NCI-H345 (cell line): ENCODE measurements at regions not wholly inside any gene's neighbourhood (a gene's known extent, or its start where the extent isn't known, plus 50 kb on each side); places are given as distances from the start of the nearest gene placed in this dataset.

Experiments
- DNase-seq: peaks from one replicate; lab custom pipeline; 2025; lab: John Stamatoyannopoulos, UW

GRCh38 chr4:43345323-43345925, 452.9 kb downstream of the GRXCR1 start:
- no peak for DNase-seq

GRCh38 chr4:43348591-43348990, 456.1 kb downstream of the GRXCR1 start:
- no peak for DNase-seq

GRCh38 chr4:43351970-43352806, 459.7 kb downstream of the GRXCR1 start:
- no peak for DNase-seq

GRCh38 chr4:43352859-43353258, 460.3 kb downstream of the GRXCR1 start:
- no peak for DNase-seq

GRCh38 chr4:43353552-43353951, 461.0 kb downstream of the GRXCR1 start:
- no peak for DNase-seq

GRCh38 chr4:43356786-43357185, 464.3 kb downstream of the GRXCR1 start:
- no peak for DNase-seq

GRCh38 chr4:43357252-43357974, 464.9 kb downstream of the GRXCR1 start:
- no peak for DNase-seq

GRCh38 chr4:43360296-43360695, 467.8 kb downstream of the GRXCR1 start:
- no peak for DNase-seq

GRCh38 chr4:43362875-43363636, 470.5 kb downstream of the GRXCR1 start:
- DNase-seq: no peak

GRCh38 chr4:43369036-43369594, 476.6 kb downstream of the GRXCR1 start:
- no peak for DNase-seq

GRCh38 chr4:43373201-43373600, 480.7 kb downstream of the GRXCR1 start:
- no peak for DNase-seq

- DNase-seq: no peak
Observed at GRCh38 chr4:43374216-43374751, 481.8 kb downstream of the GRXCR1 start.

- no peak for DNase-seq
Observed at GRCh38 chr4:43379016-43379415, 486.5 kb downstream of the GRXCR1 start.

GRCh38 chr4:43380093-43380492, 487.6 kb downstream of the GRXCR1 start:
- no peak for DNase-seq

- no peak for DNase-seq
Observed at GRCh38 chr4:43391069-43391468, 498.6 kb downstream of the GRXCR1 start.

GRCh38 chr4:43394976-43395375, 502.5 kb downstream of the GRXCR1 start:
- DNase-seq: no peak

GRCh38 chr4:43399726-43400125, 507.2 kb downstream of the GRXCR1 start:
- no peak for DNase-seq

- no peak for DNase-seq
Observed at GRCh38 chr4:43402393-43402792, 509.9 kb downstream of the GRXCR1 start.

GRCh38 chr4:43410636-43411035, 518.1 kb downstream of the GRXCR1 start:
- no peak for DNase-seq

- no peak for DNase-seq
Observed at GRCh38 chr4:43411226-43411625, 518.7 kb downstream of the GRXCR1 start.

GRCh38 chr4:43423276-43423675, 530.8 kb downstream of the GRXCR1 start:
- no peak for DNase-seq

GRCh38 chr4:43425206-43425605, 532.7 kb downstream of the GRXCR1 start:
- no peak for DNase-seq
